ENCODE measurements at regions not wholly inside any gene's neighbourhood (a gene's known extent, or its start where the extent isn't known, plus 50 kb on each side); places are given as distances from the start of the nearest gene placed in this dataset.

DNA sequence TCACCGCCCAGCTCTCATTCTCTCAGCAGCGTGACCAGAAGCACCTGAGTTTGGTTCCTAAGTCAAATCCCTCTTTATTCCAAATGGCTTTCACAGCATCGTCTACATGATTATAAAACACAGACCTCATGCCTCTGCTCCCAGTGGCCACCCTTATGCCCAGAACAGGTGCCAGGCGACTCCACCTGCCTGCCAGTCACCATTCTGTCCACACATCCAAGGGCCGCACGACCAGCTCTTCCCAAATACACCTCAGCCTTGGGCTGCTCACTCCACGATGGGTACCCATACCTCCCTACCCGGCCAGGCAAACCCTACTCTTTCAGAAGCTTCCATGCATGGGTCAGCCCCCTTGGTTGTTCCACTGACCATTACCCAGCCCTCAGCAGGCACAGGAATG is 851.6 kb upstream of the SALL3 start:
- DNase-seq = no peak

DNA sequence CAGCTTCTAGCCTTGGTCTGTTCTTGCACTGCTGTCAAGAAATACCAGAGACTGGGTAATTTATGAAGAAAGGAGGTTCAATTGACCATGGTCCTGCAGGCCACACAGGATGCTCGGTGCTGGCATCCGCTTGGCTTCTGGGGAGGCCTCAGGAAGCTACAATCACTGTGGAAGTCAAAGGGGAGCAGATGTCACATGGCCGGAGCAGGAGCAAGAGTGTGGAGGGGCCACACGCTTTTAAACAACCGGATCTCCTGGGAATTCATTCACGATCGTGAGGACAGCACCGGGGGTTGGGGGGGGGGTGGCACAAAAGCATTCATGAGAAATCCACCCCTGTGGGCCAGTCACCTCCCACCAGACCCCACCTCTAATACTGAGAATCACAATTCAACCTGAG is 850.4 kb upstream of the SALL3 start:
- DNase-seq = no peak

DNA sequence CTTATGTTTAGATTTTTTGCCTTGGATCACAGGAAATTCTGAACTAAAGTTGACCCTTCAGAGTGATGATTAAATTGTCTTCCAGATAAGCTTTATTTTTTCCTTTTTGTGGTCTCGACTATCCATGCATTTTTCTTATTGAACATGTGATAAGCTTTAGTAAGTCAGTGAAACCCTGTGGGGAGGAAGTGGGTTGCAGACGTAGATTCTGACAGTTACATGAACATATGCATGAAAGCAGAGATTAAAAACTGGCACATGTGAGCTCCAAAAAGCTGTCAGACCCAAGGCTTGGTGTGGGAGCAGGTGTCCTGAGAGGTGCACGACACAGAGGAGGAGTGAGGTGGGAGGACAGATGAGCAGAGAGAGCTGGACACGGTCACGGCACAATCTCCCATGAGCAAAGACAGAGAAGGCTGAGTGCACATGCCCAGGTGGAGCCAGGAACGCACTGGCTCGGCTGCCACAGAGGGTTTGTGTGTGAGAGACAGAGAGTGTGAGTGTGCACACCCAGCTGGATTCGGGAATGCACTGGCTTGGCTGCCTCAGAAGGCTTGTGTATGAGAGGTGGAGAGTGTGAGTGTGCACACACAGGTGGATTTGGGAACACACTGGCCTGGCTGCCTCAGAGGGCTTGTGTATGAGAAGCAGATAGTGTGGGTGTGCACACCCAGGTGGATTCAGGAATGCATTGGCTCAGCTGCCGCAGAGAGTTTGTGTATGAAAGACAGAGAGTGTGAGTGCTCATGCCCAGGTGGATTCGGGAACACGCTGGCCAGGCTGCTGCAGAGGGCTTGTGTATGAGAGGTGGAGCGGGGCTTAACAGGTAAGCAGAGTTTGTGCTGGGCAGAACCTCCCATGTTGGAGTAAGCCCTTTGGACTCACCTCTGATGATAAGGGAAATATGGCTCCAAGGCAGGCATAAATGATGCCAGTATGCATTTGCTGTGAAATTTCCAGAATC is 849.1 kb upstream of the SALL3 start:
- no peak for DNase-seq

DNA sequence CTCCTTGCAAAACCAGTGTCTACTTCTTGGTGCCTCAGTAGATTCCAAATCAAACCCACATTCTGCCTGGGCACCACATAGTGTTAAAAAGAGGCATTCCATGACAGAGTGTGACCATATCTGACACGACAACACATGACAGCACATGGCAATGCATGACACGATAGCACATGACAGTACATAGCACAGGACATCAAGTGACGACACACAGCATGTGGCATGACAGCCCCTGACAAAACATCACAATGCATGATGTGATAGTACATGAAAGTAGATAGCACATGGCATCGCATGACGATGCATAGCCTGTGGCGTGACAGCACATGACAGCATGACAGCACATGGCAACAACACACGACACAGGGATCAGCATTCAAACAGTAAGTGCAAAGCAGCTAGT is 845.9 kb upstream of the SALL3 start:
- no peak for DNase-seq

DNA sequence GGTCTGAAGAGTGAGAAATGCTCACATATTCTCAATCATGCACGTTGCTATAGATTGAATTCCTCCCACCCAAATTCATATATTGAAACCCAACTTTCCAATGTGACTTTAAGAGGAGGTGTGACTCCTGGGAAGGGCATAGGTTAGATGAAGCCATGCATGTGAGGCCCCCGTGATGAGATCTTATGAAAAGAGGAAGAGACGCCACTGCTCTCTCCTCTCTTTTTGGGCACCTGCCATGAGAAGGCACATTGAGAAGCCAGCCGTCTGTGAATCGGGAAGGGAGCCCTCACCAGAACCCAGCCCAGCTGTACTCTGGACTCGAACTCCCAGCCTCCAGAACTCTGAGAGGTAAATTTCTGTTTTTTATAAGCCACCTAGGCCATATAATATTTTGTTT is 842.6 kb upstream of the SALL3 start:
- no peak for DNase-seq

DNA sequence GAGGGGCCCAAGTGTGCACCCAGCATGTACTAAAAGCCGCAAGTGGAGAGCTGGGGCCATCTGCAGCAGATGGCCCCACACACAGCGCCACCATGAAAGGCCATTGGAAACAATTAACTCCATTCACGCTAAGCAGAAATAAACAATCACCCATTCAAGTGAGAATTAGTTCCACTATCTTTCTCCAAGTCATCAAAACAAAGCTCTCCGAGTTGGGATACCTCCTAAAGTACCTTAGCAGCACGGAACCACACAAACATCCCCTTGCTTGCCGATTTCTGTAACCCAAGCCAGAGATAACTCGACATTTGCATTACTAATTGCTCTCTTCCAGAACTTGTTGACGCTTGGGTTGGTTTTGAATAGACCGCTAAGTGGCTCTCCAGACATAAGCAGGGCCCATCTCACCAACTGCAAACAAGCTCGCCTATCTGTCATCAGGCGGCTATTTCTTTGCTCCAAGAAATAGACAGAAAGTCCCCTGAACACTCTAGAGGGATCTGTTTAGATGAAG is 840.6 kb upstream of the SALL3 start:
- no peak for DNase-seq

DNA sequence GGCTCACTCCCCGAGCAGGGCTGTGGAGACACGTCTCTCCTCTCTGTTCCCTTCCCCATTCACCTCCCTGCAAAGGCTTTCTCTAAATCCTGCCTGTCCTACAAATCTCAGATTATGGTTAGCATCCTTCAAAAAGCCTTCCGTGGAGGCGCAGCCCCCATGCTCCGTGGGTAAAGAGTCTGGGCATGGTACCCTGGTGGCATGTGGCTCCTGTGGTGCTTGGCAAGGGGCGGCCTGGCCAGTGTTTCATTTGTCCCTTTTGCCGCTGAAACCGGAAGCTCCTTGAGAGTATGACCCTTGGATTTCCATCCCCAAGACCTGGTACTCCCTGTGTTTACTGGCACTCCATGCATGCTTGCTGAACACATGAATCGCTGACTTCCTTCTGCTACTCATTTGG is 839.3 kb upstream of the SALL3 start:
- no peak for DNase-seq

DNA sequence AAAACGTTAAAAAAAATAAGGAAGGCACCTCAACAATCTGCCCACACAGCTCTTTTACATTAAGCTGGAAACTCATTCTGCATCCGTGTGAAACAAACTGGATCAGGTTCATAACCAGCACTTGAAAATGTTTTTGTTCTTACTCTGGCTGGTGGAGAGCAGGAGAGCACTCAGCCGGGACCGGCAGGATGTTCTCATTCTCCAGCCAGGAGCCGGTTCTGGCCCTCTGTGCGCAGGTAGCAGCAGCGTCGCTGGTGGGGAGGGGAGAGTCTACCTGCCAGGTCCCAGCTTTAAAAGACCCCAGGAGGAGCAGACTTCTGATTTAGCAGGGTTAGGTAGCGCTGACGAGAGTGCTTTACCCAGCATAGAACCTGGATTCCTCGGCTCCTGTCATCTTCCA is 834.9 kb upstream of the SALL3 start:
- DNase-seq = no peak

DNA sequence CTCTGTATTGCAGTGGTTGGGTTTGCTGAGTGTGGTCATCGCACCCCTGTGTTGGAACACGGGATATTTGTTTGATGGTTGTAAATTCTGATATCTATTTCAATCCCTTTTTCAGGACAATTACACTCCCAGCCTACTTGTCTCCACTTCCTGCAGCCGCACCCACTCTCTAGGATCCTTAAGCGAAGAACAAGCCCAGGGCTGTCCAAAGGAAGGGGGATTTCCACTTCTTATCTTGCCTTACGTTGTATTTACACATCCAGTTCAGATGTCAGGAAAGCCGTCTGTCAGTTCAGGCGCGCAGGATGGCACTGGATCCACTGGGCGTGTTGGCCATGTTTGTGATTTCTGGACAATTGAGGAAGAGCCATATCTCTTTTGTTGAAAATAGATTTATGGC is 834.5 kb upstream of the SALL3 start:
- DNase-seq = no peak

DNA sequence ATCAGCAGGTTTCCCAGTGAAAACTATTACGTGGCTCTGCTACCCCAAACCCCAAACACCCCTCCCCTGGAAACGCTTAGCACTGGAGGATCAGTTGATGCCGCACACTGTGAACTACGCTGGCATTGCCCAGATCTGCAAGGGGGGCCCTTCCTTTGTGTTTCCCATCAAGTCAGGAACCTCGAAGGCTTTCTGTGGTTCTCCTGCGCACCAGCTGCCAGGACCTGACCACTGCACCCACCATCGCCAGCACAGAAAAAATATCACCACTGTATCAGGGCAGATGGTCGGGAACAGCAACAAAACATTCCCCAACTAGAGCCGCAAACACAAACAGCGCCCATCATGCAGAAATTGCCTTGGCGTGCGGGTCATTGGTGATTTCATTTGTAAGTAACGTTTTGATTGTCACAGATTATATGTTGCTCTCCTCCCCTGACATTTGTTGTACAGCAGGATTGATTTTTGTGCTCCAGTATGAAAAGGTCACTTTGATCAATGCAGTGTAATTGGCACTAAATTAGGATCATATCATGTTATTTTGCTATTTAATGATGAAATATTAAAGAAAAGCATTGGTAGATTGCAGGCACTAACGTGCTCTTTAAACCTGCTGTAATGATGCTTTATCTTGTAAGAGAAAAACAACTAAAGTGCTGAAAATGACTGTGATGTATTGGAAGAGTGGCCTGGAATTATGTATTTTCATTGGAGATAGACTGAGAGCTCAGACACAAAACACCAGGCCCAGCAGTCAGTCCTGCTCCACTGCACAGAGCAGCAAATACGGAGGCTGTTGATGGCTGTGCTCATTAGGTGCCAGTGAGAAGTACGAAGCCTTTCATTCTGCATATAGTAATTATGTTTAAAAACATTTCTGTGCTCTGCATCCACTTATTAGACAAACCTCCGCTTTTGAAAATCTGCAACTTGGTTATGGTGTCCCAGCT is 833.2 kb upstream of the SALL3 start:
- no peak for DNase-seq

DNA sequence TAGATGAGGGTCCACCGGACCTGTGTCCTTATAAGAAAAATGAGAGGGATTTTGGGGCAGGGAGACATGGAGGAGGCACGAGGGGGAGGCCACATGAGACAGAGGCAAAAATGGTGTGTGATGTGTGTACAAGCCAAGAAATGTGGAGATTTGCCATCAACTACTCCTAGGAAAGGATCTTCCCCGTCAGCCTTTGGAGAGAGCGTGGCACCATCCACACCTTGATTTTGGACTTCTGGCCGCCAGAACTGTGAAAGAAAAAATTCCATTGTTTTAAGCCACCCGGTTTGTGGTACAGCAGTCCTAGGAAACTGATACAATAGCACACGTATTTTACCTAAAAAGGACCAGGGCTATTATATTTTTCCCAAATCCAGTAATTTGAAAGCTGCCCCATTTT is 829.0 kb upstream of the SALL3 start:
- DNase-seq = no peak

DNA sequence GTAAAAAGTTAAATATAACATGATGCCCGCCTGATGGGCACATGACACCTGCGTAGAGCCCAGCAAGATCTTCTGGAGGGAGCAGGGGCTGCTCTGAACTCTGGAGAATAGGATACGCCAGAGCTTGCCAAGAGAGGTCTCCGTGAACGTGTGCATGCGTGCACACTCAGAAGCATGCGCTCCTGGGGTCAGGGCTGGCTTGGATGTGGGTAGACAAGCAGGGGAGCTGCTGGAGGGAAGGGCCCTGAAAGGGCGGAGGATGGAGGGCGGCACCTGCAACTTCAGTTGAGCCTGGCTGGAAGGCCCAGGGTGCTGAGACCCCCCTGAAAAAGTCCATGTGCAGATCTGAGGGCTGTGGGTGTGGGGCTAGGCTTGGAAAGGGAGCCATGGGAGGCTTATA is 828.4 kb upstream of the SALL3 start:
- DNase-seq = no peak

DNA sequence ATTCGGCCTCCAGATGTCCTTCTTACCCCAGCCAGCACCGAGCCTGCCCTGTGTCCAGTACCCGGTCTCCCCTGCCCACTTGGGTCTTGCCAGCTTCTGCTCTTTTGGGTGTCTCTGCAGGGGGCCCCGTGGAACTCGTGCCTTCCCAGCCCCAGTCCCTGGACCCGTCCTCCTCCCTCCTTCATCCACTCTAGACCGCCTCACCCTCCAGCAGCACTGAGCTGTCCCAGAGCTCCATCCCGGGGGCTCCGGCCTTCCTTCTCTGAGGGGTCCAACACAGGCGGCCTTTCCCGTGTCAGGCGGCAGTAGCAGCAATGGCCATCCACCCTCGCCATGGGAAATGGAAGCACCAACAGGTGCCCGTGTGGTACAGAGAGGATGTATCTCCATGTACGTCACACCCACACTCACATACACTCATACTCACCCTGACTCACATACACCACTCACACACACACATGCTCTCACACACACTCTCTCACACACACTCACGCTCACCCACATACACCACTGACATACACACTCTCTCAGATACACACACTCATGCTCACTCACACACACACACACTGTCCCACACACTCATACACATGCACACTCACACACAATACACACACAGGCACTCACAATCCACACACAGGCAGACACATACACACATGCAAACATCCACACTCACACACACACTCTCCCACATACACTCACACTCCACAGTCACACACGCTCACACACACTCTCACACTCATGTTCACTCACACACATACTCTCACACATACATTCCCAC is 827.5 kb upstream of the SALL3 start:
- DNase-seq = no peak

DNA sequence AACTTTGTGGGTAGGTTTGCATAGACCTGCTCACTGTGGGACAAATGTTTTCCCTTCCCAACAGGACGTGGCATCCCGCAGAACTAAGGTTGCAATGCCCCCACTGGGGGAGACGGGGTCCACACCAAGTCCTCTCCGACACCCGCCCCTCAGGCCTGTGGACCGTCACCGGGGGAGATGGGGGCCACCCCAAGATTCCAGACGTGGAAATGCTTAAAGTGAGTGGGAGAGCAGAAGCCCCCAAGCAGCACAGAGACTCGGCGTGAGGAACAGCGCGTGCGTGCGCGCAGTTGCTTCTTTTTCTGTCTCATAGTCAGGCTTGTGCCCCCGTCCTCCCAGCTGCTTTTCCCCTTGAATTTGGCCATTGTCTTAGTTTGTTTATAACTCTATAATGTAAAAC is 826.3 kb upstream of the SALL3 start:
- DNase-seq = no peak

DNA sequence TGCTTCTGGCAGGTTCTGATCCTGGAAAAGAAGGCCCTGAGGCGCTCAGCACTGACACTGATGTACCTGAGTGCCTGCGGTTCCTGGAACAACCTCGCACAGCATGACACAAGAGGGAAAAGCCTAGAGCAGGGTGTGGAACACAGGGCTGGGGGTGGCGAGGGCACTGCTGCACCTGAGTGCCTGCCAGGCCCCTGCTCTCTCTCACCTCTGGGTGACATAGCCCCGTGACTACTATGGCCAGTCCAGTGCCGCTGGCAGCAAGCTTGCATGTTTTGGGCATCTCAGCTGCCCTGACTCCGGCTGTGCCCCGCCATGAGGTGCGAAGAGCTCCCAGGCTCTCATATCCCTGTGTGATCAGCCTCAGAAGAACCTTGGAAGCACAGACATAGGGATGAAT is 825.2 kb upstream of the SALL3 start:
- no peak for DNase-seq

DNA sequence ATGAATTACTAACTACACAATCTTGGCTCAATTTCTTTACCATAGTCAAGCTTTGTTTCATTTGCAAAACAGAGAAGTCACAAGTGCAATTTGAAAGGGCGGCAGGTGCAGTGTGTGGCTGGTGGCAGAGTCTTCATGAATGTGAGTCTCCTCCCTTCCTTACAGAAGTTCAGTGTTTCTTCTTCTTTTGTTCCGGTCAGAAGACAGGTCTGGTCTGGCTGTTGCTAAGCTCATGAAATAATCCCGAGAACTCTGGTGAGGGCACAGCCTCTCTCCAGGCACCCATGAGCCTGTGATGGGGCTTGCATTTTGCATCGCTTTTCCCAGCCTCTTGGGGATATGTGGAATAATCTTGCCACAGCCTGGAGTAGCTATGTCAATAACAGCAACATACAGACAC is 824.8 kb upstream of the SALL3 start:
- DNase-seq = no peak

DNA sequence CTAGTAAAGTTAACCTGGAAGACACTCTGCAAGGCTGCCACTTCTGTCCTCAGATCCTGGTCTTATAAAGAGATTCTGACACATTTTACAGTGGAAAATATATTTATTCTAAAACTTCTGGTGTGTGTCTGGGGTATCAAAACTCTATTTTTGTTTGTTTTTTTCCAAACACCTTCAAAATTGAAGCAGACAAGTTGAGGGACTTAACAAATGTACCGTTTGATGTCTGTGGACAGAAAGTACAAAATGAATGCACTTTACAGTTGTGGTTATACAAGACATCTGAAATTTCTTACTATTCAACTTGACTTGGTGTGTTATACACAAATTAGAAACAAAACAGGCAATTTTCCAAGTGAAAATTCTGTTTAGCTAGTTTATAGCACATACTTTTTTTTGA is 823.2 kb upstream of the SALL3 start:
- no peak for DNase-seq

DNA sequence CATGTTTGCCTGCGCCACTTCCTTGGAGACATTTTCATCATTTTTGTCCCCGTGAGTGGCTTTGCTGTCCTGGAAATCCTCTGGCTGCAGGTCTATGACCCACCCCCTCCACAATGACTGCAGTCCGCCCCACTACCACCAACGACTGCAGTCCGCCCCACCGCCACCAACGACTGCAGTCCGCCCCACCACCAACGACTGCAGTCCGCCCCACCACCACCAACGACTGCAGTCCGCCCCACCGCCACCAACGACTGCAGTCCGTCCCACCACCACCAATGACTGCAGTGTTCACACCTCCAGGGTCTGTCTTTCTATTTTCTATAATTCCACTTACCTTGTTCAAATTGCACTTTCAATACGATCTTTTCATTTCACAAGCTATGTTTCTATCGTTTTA is 820.7 kb upstream of the SALL3 start:
- no peak for DNase-seq

DNA sequence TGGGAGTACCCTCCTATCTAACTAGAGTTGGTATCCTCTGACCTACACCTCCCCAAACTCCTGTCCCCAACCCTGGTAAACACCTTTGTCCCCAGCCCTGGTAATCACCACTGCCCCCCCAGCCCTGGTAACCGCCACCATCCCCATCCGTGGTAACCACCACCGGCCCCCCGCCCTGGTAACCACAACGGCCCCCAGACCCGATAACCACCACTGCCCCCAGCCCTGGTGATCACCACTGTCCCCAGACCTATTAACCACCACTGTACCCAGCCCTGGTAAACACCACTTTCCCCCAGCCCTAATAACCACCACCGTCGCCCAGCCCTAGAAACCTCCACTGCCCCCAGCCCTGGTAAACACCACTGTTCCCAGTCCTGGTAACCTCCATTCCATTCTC is 820.2 kb upstream of the SALL3 start:
- no peak for DNase-seq

DNA sequence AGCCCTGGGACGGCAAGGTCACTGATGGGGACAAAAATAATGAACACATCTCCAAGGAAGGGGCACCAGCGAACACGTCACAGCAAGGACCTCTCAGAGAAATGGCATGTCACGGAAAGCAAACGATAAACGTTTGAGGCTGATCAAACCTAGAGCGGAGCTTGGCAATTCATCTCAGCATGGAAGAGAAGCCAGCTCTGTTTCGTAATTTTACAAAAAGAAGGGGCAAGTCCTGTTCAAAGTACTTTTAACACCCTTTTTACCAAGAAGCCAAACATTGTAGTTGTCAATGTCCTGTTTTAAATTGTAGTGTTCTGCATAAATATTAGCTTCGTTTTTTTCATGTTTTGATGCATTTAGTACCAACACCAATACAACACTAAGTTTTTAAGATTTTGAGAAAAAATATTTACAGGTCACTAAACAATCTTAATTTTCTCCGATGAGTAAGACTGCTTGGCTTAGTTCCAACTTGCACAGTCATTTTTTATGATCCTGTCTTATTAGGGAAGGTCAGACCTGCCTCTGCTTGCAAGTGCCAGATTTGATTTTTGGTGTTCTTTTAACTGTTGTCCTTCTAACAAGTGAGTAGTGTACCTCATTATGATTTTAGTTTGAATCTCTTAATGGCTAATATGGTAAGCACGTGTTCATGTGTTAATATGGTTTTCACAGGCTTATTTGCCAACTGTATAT is 818.5 kb upstream of the SALL3 start:
- no peak for DNase-seq

DNA sequence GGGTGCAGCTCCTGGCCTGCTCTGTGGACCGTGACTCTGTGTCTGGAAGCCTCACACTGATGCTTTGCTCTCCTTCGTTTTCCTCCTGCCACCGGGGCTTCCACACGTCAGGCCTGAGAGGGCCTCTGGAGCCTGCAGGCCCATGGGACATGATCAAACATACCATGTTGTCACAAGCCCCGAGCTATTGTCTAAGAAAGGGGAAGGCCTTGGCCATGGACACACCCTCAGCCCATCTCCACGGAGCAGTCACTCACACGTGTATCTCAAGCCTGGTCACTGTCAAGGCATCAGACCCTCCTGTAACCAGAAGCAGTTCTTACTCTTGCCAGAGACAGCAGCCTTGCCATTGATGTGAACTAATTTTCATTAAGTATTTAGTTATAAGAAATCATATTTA is 814.1 kb upstream of the SALL3 start:
- no peak for DNase-seq

DNA sequence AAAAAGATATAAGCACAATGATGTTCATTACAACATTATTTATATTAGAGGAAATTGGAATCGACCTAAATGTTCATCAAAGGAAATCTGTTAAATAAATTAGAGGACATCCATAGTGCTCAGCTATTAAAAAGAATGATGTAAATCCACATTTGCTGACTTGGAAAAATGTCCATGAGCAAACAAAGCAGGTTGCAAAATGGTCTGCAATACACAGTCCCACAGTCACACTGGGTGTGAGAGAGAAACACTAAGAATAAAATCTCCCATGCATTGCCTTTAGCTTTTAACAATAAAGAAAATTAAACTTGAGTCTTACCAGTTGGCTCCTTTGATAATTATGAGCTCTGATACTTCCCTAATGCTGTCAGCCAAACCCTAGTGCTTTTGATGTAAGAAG is 811.1 kb upstream of the SALL3 start:
- no peak for DNase-seq
